Muscle of leg (tissue), 3 donors: ENCODE measurements at regions not wholly inside any gene's neighbourhood (a gene's known extent, or its start where the extent isn't known, plus 50 kb on each side); places are given as distances from the start of the nearest gene placed in this dataset.
A peak's percentile ranks its signal among the peaks of the same experiment; 100 is the strongest.

Experiments
- DNase-seq: peaks from one replicate; pipeline ENCODE4 v3.0.0; 2013
- H3K27ac ChIP-seq: one replicate; pipeline ENCODE4 v1.5.1; 2013; ENCODE audit warnings: mild to moderate bottlenecking, low read length, control low read depth
- H3K27me3 ChIP-seq: one replicate; pipeline ENCODE4 v1.6.1; 2013; ENCODE audit warnings: low read length; ENCODE audit not compliant: control insufficient read depth, insufficient read depth
- H3K36me3 ChIP-seq: one replicate; pipeline ENCODE4 v1.6.1; 2013; ENCODE audit warnings: low read length; ENCODE audit not compliant: control insufficient read depth, insufficient read depth
- H3K4me1 ChIP-seq: one replicate; pipeline ENCODE4 v1.6.1; 2013; ENCODE audit warnings: low read length; ENCODE audit not compliant: control insufficient read depth, insufficient read depth
- H3K4me3 ChIP-seq: one replicate; pipeline ENCODE4 v1.5.1; 2013; ENCODE audit warnings: low read length, control low read depth
- H3K9me3 ChIP-seq: replicated peaks from 2 replicates; pipeline ENCODE4 v1.6.1; 2013; ENCODE audit warnings: low read depth, low read length; ENCODE audit not compliant: control insufficient read depth
- WGBS: methylation state at CpG from one replicate; pipeline ENCODE4 v1.1.5; 2013; ENCODE audit warnings: missing lambda C conversion rate; ENCODE audit not compliant: insufficient coverage; 5-methylcytosine and 5-hydroxymethylcytosine counted together

- 100% methylated on average over 1 of the region's 4 CpGs for WGBS
- Histone ChIP-seq H3K36me3 (no peaks in the 10 kb centered on the region), H3K27ac (no peak overlapping the region), H3K27me3 (no peaks in the 10 kb centered on the region), H3K4me3 (no peak overlapping the region), H3K4me1 (peaks cover 12% of the 10 kb centered on the region), H3K9me3 (no peaks in the 10 kb centered on the region)
- no peak for DNase-seq
Observed at GRCh38 chr1:61004262-61005003, 77.9 kb upstream of the NFIA start.

GRCh38 chr1:61000327-61000726 lies 82.0 kb upstream of the NFIA start:
- Histone ChIP-seq H3K27ac (no peak overlapping the region), H3K9me3 (no peaks in the 10 kb centered on the region), H3K4me3 (no peak overlapping the region), H3K36me3 (no peaks in the 10 kb centered on the region), H3K27me3 (no peaks in the 10 kb centered on the region), H3K4me1 (peaks cover 8% of the 10 kb centered on the region)
- DNase-seq: peak; percentile 31
- WGBS: 86% methylated on average over 3 of the region's 3 CpGs

GRCh38 chr1:60998786-60999185 lies 83.6 kb upstream of the NFIA start:
- no peak overlapping the region for H3K4me3 ChIP-seq
- H3K36me3 ChIP-seq: no peaks in the 10 kb centered on the region
- no peaks in the 10 kb centered on the region for H3K9me3 ChIP-seq
- no peaks in the 10 kb centered on the region for H3K27me3 ChIP-seq
- no peak for DNase-seq
- 89% methylated on average over 3 of the region's 5 CpGs for WGBS
- H3K27ac ChIP-seq: no peak overlapping the region
- peaks cover 2% of the 10 kb centered on the region for H3K4me1 ChIP-seq

GRCh38 chr1:60994828-60995492 lies 87.4 kb upstream of the NFIA start:
- no peaks in the 10 kb centered on the region for H3K27me3 ChIP-seq
- H3K4me3 ChIP-seq: no peak overlapping the region
- no peaks in the 10 kb centered on the region for H3K9me3 ChIP-seq
- no peak for DNase-seq
- no peak overlapping the region for H3K27ac ChIP-seq
- peaks cover 13% of the 10 kb centered on the region for H3K4me1 ChIP-seq
- H3K36me3 ChIP-seq: no peaks in the 10 kb centered on the region

- H3K27me3 ChIP-seq: no peaks in the 10 kb centered on the region
- no peaks in the 10 kb centered on the region for H3K36me3 ChIP-seq
- H3K4me3 ChIP-seq: no peak overlapping the region
- no peak for DNase-seq
- no peak overlapping the region for H3K27ac ChIP-seq
- H3K4me1 ChIP-seq: peaks cover 17% of the 10 kb centered on the region
- no peaks in the 10 kb centered on the region for H3K9me3 ChIP-seq
- WGBS: no CpG with 5 or more reads among the region's 3 CpGs
Observed at GRCh38 chr1:60994369-60994768, 88.0 kb upstream of the NFIA start.

- no peaks in the 10 kb centered on the region for H3K36me3 ChIP-seq
- no peaks in the 10 kb centered on the region for H3K9me3 ChIP-seq
- H3K4me1 ChIP-seq: peaks cover 19% of the 10 kb centered on the region
- DNase-seq: no peak
- no peak overlapping the region for H3K4me3 ChIP-seq
- H3K27me3 ChIP-seq: no peaks in the 10 kb centered on the region
- no peak overlapping the region for H3K27ac ChIP-seq
- no CpG with 5 or more reads among the region's 1 CpG for WGBS
Observed at GRCh38 chr1:60992165-60992564, 90.2 kb upstream of the NFIA start.

- WGBS: 15% methylated on average over 4 of the region's 8 CpGs
- peak; percentile 43 for DNase-seq
Observed at GRCh38 chr1:60990714-60991090, 91.7 kb upstream of the NFIA start.

GRCh38 chr1:60989749-60990713 lies 92.3 kb upstream of the NFIA start:
- peaks cover 21% of the 10 kb centered on the region for H3K4me1 ChIP-seq
- 14% methylated on average over 2 of the region's 7 CpGs for WGBS
- DNase-seq: peak; percentile 95
- H3K4me3 ChIP-seq: no peak overlapping the region
- no peaks in the 10 kb centered on the region for H3K36me3 ChIP-seq
- no peaks in the 10 kb centered on the region for H3K27me3 ChIP-seq
- H3K27ac ChIP-seq: peak overlapping the region; percentile 78
- H3K9me3 ChIP-seq: no peaks in the 10 kb centered on the region

More at GRCh38 chr1:60990714-60991090, 91.7 kb upstream of the NFIA start:
- Histone ChIP-seq H3K4me3 (no peak overlapping the region), H3K9me3 (no peaks in the 10 kb centered on the region), H3K36me3 (no peaks in the 10 kb centered on the region), H3K27me3 (no peaks in the 10 kb centered on the region), H3K27ac (peak overlapping the region; percentile 78), H3K4me1 (peaks cover 19% of the 10 kb centered on the region)

- peak; percentile 57 for DNase-seq
- WGBS: 42% methylated on average over 2 of the region's 2 CpGs
- Histone ChIP-seq H3K27ac (no peak overlapping the region), H3K4me1 (peaks cover 31% of the 10 kb centered on the region), H3K36me3 (no peaks in the 10 kb centered on the region), H3K9me3 (no peaks in the 10 kb centered on the region), H3K27me3 (no peaks in the 10 kb centered on the region), H3K4me3 (no peak overlapping the region)
Observed at GRCh38 chr1:60988891-60989290, 93.5 kb upstream of the NFIA start.

GRCh38 chr1:60987904-60988303 lies 94.5 kb upstream of the NFIA start:
- 86% methylated on average over 1 of the region's 3 CpGs for WGBS
- H3K27ac ChIP-seq: peak overlapping the region; percentile 17

More at GRCh38 chr1:60987904-60988303, 94.5 kb upstream of the NFIA start:
- no peak for DNase-seq
- Histone ChIP-seq H3K27me3 (no peaks in the 10 kb centered on the region), H3K4me1 (peaks cover 41% of the 10 kb centered on the region), H3K9me3 (no peaks in the 10 kb centered on the region), H3K4me3 (no peak overlapping the region), H3K36me3 (no peaks in the 10 kb centered on the region)
